ENCODE measurements at regions not wholly inside any gene's neighbourhood (a gene's known extent, or its start where the extent isn't known, plus 50 kb on each side); places are given as distances from the start of the nearest gene placed in this dataset.

DNA sequence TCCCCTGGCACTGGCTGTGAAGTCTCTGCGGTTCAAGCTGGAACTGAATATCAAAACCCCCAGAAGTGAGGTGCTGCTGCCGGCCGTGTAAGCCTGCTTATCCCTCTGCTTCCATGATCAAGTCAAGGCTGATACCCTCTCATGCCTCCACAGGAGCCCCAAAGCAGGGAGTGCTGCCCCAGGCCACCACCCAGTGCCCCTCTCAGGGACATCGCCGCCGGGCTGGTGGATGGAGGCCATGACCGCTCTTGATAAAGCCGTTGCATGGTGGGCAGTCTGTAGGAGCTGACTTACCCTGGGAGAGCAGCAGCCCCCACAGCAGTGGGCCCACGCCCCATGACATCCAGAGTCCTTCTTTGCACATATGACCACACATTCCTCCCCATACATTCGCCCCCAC, 162.0 kb upstream of the CST7 start:
- TF ChIP-seq, protein P1, sequence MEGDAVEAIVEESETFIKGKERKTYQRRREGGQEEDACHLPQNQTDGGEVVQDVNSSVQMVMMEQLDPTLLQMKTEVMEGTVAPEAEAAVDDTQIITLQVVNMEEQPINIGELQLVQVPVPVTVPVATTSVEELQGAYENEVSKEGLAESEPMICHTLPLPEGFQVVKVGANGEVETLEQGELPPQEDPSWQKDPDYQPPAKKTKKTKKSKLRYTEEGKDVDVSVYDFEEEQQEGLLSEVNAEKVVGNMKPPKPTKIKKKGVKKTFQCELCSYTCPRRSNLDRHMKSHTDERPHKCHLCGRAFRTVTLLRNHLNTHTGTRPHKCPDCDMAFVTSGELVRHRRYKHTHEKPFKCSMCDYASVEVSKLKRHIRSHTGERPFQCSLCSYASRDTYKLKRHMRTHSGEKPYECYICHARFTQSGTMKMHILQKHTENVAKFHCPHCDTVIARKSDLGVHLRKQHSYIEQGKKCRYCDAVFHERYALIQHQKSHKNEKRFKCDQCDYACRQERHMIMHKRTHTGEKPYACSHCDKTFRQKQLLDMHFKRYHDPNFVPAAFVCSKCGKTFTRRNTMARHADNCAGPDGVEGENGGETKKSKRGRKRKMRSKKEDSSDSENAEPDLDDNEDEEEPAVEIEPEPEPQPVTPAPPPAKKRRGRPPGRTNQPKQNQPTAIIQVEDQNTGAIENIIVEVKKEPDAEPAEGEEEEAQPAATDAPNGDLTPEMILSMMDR (conservative IDR thresholded peaks at IDR 0.05): no peak
- TF ChIP-seq ZFX (IDR thresholded peaks at IDR 0.05): no peak

Measured in C4-2B (cell line).